Keratinocyte (primary cell): ENCODE measurements at regions not wholly inside any gene's neighbourhood (a gene's known extent, or its start where the extent isn't known, plus 50 kb on each side); places are given as distances from the start of the nearest gene placed in this dataset.

Experiments
- CTCF ChIP-seq, 3 experiments: IDR thresholded peaks in 1 of 3; conservative IDR thresholded peaks in 1 of 3; optimal IDR thresholded peaks in 1 of 3; 2 replicates in 2 of 3; 3 replicates in 1 of 3; pipeline versions ENCODE3 to v1.5.1; 2011; ENCODE audit warnings: low read length in 3 of 3, mild to moderate bottlenecking in 3 of 3, moderate library complexity in 2 of 3, control low read depth in 1 of 3, inconsistent platforms in 1 of 3; ENCODE audit not compliant: insufficient read depth in 2 of 3; ENCODE audit errors: extremely low read depth in 1 of 3
- EZH2 ChIP-seq: IDR thresholded peaks from one replicate; pipeline ENCODE4 v1.6.1; 2012; ENCODE audit warnings: inconsistent platforms, mild to moderate bottlenecking, low read length, moderate library complexity

DNA sequence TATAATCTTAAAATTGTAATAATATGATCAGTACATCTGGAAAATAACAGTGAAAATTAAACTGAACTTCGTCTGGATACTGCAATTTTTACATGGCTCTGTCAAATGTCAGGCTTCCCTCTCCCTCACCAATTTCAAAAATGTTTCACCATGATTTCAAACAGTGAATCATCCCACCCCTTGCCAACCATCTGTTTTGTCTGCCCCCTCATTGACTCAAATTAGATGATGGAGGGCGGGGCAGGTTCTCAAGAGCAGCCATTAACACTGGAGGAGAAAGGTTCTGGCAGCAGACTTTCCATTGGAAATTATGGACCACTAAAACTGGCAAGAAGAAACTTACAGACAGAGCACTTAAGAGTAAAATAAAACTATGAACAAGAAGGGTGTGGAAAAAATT is 1195.7 kb upstream of the ZEB2 start:
- TF ChIP-seq CTCF (optimal IDR thresholded peaks at IDR 0.05 in 1 of 3, IDR thresholded peaks at IDR 0.05 in 1 of 3, conservative IDR thresholded peaks at IDR 0.05 in 1 of 3; ENCODE audit: extremely low read depth in 1 of 3, insufficient read depth in 2 of 3, low read length in 3 of 3), result no peak
- TF ChIP-seq EZH2, result no peak
